ENCODE measurements at regions not wholly inside any gene's neighbourhood (a gene's known extent, or its start where the extent isn't known, plus 50 kb on each side); places are given as distances from the start of the nearest gene placed in this dataset.

DNA sequence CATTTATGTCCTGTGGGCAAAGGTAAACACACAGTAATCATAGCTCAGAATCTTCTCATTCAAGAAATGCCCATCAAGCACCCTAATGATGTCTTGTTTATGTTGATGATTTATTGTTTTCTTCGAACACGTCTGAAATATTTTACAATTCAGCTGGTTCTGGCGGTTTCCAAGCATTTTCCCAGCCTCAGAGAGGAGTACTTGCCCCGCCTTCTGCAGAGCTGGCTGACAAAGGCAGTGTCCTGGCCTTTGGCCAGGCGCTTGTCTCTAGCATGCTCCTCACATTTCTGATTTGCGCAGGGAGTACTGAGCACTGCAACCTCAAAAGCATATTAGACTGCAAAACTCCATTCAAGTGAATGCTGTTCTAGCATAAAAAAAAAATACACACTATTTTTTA, 314.2 kb upstream of the GNAI1 start:
- H3K4me3 Mint-ChIP-seq = no peak overlapping the region

DNA sequence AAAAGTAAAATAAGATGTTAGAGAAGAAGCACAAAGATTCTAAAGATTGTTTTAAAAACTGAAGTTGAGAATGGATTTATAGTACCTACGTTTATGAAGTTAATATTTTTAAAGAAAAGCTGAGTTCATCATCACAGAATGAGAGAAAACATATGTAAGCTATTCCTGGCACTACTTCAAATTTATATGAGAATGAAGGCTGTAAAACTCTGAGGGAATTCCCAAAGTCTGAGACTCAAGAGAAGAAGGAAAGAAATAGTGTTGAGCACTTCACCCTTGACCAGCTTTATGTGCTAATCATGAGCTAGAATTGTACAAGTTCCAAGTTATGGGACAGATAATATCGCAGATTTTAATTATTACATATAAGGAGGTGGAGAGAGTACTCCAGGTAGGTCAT, 323.7 kb upstream of the GNAI1 start:
- Mint-ChIP-seq H3K36me3 (no peaks in the 10 kb centered on the region), H3K9me3 (no peaks in the 10 kb centered on the region), H3K27me3 (no peaks in the 10 kb centered on the region), H3K4me1 (no peaks in the 10 kb centered on the region), H3K4me3 (no peak overlapping the region), H3K27ac (no peak overlapping the region)
- DNase-seq = no peak

More for the DNA sequence above, 314.2 kb upstream of the GNAI1 start:
- H3K36me3 Mint-ChIP-seq = no peaks in the 10 kb centered on the region
- no peak for DNase-seq
- H3K27ac Mint-ChIP-seq = no peak overlapping the region
- H3K27me3 Mint-ChIP-seq = peaks cover 4% of the 10 kb centered on the region
- no peaks in the 10 kb centered on the region for H3K9me3 Mint-ChIP-seq
- H3K4me1 Mint-ChIP-seq = no peaks in the 10 kb centered on the region

DNA sequence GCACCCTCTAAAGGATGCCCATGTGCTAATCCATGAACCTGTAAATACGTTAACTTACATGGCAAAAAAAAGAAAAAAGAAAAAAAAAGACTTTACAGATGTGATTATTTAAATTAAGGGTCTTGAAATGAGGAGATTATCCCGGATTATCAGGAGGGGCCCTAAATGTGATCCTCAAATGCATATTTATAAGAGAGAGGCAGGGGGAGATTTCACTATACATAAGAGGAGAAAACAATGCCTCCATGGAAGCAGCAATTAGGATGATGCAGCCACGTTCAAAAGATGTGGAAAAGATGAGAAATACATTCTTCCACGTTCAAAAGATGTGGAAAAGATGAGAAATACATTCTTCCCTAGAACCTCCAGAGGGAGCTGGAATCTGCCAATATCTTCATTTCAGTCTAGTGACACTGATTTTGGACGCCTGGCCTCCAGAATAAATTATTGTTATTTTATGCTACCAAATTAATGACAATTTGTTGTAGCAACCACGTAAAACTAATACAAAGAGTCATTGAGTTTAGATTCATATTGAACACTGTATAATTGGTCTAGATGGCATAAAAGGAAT, 328.4 kb upstream of the GNAI1 start:
- H3K4me3 Mint-ChIP-seq = no peak overlapping the region
- H3K4me1 Mint-ChIP-seq = no peaks in the 10 kb centered on the region
- peaks cover 2% of the 10 kb centered on the region for H3K9me3 Mint-ChIP-seq
- peaks cover 3% of the 10 kb centered on the region for H3K27me3 Mint-ChIP-seq
- DNase-seq = no peak
- H3K36me3 Mint-ChIP-seq = no peaks in the 10 kb centered on the region
- H3K27ac Mint-ChIP-seq = no peak overlapping the region

DNA sequence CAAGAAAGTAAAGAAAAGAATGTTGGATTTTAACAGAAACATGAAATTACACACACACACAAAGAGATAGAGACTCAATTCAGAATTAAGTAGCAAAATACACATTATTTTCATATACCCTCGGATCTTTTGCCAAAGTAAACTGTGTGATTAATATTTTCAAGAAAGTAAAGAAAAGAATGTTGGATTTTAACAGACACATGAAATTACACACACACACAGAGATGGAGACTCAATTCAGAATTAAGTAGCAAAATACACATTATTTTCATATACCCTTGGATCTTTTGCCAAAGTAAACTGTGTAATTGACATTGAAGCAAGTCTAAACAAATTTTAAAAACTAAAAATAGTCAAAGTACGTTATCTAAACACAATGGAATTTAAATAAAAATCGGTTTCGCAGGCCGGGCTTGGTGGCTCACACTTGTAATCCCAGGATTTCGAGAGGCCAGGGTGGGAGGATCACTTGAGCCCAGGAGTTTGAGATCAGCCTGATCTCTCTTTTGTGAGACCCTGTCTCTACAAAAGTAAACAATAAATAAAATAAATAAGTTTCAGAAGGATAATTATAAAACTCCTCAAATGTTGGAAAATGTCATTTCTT, 337.3 kb upstream of the MAGI2 start:
- Mint-ChIP-seq H3K4me3 (no peak overlapping the region), H3K36me3 (no peaks in the 10 kb centered on the region), H3K4me1 (no peaks in the 10 kb centered on the region), H3K9me3 (no peaks in the 10 kb centered on the region), H3K27ac (no peak overlapping the region), H3K27me3 (no peaks in the 10 kb centered on the region)
- DNase-seq = no peak

DNA sequence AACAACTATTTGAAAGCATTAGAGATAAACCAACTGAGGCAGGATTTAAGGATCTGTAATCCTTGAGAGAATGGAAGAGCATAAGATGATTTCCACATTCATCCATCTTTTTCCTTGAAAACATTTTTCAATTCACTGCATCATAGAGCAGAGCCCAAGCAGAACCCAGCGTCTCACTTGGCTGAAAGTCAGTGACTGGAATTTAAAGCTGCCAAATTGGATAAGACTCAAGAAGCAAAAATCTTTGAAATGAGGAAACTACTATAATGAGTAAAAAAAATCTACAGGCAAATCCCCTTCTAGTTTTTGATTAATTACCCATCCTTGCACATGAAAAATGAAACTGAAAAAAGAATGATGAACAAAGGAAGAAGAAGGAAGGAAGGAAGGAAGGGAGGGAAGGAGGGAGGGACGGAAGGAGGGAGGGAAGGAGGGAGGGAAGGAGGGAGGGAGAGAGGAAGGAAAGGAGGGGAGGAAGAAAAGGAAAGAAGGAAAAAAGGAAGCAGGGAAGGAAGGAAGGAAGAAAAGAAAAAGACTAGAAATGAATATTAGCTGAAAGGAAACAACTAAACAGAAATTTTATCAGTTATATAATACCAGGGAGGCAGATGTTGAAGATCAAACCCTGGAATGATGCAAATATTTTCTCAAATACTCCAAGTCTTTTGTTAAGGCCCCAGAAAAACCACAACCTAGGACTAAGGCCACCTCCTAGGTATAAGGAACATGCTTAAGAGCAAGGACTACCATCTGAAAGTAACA, 336.3 kb upstream of the MAGI2 start:
- Mint-ChIP-seq H3K4me3 (no peak overlapping the region), H3K36me3 (no peaks in the 10 kb centered on the region), H3K9me3 (no peaks in the 10 kb centered on the region), H3K27me3 (no peaks in the 10 kb centered on the region), H3K4me1 (no peaks in the 10 kb centered on the region), H3K27ac (no peak overlapping the region)
- DNase-seq = no peak

DNA sequence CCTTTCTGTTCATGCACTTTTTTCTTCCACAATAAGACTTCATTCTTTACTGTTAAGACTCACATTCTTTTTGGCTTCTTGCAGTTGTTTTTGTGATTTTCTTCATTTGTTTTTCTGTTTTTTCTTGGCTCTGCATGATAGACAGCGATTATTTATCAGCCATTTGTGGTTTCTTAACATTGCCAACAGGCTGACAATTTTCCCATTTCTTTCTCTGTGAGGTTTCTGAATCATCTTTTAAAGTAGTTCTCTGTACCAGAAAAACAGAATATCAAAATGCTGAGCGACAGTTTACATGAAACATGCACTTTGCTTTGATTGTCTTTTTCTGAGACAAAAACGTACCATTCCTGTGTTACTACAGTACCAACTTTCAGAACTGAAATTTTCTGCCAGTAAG, 334.2 kb upstream of the MAGI2 start:
- Mint-ChIP-seq H3K4me3 (no peak overlapping the region), H3K27me3 (no peaks in the 10 kb centered on the region), H3K27ac (no peak overlapping the region), H3K4me1 (no peaks in the 10 kb centered on the region), H3K9me3 (no peaks in the 10 kb centered on the region), H3K36me3 (no peaks in the 10 kb centered on the region)
- no peak for DNase-seq

DNA sequence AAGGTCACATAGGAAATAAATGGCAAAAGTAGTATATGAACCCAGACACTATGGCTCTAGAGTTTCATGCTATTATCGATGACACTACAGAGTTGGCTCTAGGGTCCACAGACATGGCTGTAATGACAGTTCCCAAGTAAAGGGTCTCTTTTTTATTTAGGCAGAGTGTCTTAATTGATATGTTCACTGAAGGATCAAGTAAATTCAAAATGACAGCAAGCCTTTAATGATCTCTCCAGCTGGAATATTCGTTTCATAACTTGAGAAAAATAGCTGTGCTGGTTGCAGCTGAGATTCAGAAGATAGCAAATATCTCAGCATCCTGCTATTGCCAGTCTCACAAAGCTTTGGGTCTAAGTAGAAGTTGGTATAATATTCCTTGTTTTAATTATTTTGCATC, 333.6 kb upstream of the MAGI2 start:
- Mint-ChIP-seq H3K9me3 (no peaks in the 10 kb centered on the region), H3K36me3 (no peaks in the 10 kb centered on the region), H3K27me3 (no peaks in the 10 kb centered on the region), H3K27ac (no peak overlapping the region), H3K4me1 (no peaks in the 10 kb centered on the region), H3K4me3 (no peak overlapping the region)
- no peak for DNase-seq

DNA sequence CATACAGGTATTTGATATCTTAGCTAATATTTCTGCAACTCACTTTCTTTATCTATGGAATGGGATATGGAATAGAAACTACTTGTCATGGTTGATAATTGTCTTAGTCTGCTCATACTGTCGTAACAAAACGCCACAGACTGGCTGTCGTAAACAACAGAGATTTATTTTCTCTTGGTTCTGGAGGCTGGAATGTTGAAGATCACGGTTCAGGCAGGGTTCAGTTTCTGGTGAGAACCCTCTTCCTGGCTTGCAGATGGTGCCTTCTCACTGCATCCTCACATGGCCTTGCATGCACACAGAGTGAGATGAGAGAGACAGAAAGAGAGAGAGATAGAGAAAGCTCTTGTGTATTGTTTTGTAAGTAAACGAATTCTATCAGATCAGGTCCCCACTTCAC, 332.7 kb upstream of the MAGI2 start:
- DNase-seq = no peak

DNA sequence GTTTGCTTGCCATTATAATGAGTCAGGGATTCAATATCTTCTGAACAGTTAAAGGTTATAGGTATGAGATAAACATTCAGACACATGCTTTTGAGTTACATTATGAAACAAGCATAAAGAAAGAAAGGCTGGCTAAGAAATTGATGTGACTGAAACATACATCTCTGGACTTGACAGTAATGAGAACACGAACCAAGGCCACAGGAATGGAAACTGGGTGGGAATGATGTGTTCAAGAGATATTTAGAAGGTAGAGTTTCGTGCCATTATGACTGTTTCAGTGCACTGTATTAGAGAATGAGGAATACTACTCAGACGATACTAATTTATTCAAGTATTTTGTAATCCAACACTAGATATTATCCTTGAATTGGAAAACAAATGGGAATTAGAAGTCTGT, 332.1 kb upstream of the MAGI2 start:
- Mint-ChIP-seq H3K36me3 (no peaks in the 10 kb centered on the region), H3K27me3 (no peaks in the 10 kb centered on the region), H3K4me3 (no peak overlapping the region), H3K9me3 (no peaks in the 10 kb centered on the region), H3K4me1 (no peaks in the 10 kb centered on the region), H3K27ac (no peak overlapping the region)
- DNase-seq = no peak

More for the DNA sequence above, 332.7 kb upstream of the MAGI2 start:
- Mint-ChIP-seq H3K4me3 (no peak overlapping the region), H3K9me3 (no peaks in the 10 kb centered on the region), H3K4me1 (no peaks in the 10 kb centered on the region), H3K27ac (no peak overlapping the region), H3K27me3 (no peaks in the 10 kb centered on the region), H3K36me3 (no peaks in the 10 kb centered on the region)

DNA sequence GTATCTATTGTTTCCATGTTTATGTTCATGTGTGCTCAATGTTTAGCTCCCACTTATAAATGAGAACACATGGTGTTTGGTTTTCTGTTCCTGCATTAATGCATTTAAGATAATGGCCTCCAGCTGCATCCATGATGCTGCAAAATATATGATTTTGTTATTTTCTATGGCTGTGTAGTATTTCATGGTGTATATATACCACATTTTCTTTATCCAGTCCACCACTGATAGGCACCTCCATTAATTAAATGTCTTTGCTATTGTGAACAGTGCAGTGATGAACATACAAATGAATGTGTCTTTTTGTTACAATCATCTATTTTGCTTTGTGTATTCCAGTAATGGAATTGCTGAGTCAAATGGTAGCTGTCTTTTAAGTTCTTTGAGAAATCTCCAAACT, 329.4 kb upstream of the MAGI2 start:
- H3K4me3 Mint-ChIP-seq = no peak overlapping the region
- H3K36me3 Mint-ChIP-seq = no peaks in the 10 kb centered on the region
- DNase-seq = no peak
- no peaks in the 10 kb centered on the region for H3K4me1 Mint-ChIP-seq
- H3K27me3 Mint-ChIP-seq = no peaks in the 10 kb centered on the region
- H3K9me3 Mint-ChIP-seq = no peaks in the 10 kb centered on the region
- no peak overlapping the region for H3K27ac Mint-ChIP-seq

DNA sequence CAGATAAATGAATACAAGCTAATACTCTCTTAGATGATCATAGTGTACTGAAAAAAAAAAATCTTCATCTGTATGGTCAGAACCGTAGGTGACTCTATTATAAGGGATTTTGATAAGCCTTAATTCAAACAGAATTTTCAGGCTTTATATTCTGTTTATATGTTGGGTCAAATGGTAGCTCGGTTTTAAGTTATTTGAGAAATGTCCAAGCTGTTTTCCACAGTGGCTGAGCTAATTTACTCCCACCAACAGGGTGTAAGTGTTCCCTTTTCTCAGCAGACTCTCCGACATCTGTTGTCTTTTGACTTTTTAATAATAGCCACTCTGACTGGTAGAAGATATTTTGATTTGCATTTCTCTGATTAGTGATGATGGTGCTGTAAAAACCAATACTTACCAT, 328.8 kb upstream of the MAGI2 start:
- H3K27ac Mint-ChIP-seq = no peak overlapping the region
- H3K36me3 Mint-ChIP-seq = no peaks in the 10 kb centered on the region
- H3K27me3 Mint-ChIP-seq = no peaks in the 10 kb centered on the region
- no peaks in the 10 kb centered on the region for H3K9me3 Mint-ChIP-seq
- DNase-seq = no peak
- H3K4me3 Mint-ChIP-seq = no peak overlapping the region
- H3K4me1 Mint-ChIP-seq = no peaks in the 10 kb centered on the region

DNA sequence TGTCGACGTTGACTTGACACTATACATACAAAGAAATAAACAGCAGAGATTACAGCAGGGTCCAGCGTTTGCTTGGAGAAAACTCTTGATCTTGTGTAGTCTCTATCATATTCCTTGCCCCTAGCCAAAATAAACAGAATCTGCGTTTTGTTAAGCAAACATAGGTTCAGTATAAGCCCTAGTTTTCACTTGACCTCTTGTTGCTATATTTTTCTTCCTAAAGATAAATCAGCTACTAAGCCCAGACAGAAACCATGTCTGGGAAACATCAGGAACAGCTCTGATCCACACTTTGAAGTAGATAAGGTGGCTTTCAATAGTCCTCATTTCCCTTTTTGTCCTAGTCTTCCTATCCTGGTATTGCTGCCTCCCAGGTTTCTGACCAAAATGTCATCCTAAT, 328.2 kb upstream of the MAGI2 start:
- Mint-ChIP-seq H3K4me1 (no peaks in the 10 kb centered on the region), H3K36me3 (no peaks in the 10 kb centered on the region), H3K9me3 (no peaks in the 10 kb centered on the region), H3K27ac (no peak overlapping the region), H3K27me3 (no peaks in the 10 kb centered on the region), H3K4me3 (no peak overlapping the region)
- no peak for DNase-seq

DNA sequence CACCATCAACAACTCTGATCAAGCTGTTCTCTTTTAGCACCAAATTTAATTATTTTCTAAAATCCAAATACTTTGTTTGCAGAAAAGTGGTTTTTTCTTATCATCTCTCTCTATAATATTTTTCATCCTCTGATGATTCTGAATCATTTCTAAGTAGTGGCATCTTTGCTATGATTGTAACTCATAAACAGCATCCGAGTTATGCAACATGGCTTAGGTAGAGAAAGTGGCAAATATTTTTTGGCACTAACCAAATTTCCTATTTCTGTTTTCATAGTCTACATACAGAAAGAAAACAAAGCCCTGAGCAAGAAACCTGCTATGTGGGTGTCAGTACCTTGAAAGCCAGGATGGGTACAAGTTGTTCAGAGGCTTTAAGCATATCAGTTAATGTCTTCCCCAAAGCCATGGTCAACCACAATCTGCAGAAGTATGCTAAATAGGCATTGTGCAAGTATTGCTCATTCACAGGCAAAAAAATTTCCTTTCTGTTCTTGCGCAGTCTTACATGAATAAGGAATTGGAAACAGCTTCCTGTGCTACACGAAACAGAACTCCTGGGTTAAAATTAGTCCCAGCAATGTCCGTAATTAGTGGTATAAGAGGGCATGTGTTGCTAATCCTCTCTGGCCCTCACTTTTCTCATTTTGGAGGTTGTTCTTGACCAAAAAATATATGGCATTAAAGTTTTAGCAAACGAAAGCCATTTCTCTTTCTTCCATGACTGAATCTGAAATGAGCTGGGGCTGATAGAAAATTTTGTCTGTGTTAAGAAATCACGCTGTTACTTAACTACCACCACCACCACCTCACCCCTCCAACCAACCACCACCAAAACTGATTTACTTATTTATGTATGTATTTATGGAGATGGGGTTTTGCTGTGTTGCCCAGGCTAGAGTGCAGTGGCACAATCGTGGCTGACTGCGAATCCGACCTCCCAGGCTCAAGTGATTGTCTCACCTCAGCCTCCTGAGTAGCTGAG, 325.6 kb upstream of the MAGI2 start:
- Mint-ChIP-seq H3K4me3 (no peak overlapping the region), H3K27me3 (no peaks in the 10 kb centered on the region), H3K27ac (no peak overlapping the region), H3K9me3 (no peaks in the 10 kb centered on the region), H3K36me3 (no peaks in the 10 kb centered on the region), H3K4me1 (no peaks in the 10 kb centered on the region)
- no peak for DNase-seq

DNA sequence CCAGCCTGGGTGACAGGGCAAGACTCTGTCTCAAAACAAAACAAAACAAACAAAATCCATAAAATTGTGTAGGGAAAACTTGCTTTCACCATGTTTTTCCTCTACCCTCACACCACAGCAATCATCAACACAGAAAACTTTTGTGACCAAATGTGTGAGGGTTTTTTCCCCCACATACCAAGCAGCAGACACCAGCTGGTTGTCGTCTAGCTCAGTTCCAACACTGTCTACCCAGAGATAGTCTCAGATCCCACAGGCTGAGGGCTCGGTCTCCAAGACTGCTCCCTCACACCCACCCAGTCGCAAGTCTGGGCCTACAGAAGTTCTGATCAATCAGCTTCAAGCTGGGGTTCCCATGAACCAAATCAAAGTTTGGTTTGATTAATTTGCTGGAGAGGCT, 322.4 kb upstream of the MAGI2 start:
- no peaks in the 10 kb centered on the region for H3K27me3 Mint-ChIP-seq
- H3K4me3 Mint-ChIP-seq = no peak overlapping the region
- no peaks in the 10 kb centered on the region for H3K9me3 Mint-ChIP-seq
- no peaks in the 10 kb centered on the region for H3K36me3 Mint-ChIP-seq
- H3K4me1 Mint-ChIP-seq = no peaks in the 10 kb centered on the region
- no peak for DNase-seq
- H3K27ac Mint-ChIP-seq = no peak overlapping the region

DNA sequence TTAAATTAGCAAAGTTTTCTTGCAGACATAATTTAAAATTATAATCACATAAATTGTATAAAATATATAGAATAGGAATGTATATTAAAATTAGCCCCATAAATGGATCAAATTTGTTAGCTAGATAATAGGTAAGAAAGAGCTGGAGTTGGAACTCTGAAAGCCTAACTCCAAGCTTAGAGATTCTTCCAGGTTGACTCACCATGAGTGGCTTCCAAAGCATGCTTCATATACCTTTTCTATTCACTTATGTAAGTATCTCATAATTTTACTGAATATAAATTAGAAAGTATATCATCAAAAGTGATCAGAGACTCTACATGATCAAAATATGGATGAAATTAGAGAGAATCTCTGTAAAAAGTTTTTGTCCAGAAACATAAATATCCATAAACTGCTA, 320.7 kb upstream of the MAGI2 start:
- no peak overlapping the region for H3K27ac Mint-ChIP-seq
- no peak overlapping the region for H3K4me3 Mint-ChIP-seq
- H3K9me3 Mint-ChIP-seq = no peaks in the 10 kb centered on the region
- no peak for DNase-seq
- no peaks in the 10 kb centered on the region for H3K36me3 Mint-ChIP-seq
- no peaks in the 10 kb centered on the region for H3K4me1 Mint-ChIP-seq
- H3K27me3 Mint-ChIP-seq = no peaks in the 10 kb centered on the region

Measured in activated naive CD8-positive, alpha-beta T cell treated with anti-CD3 and anti-CD28 coated beads for 36 hours (primary cell).